HG03025 (cell line): ENCODE measurements at regions not wholly inside any gene's neighbourhood (a gene's known extent, or its start where the extent isn't known, plus 50 kb on each side); places are given as distances from the start of the nearest gene placed in this dataset.

Source experiments
- ATAC-seq: cut with Tn5 transposase; IDR thresholded peaks from one replicate; pipeline ENCODE4 v1.9.1; 2021; ENCODE audit warnings: mild to moderate bottlenecking, moderate library complexity; ENCODE audit not compliant: unreplicated experiment, low FRiP score

GRCh38 chr15:93608643-93609148 lies 519.7 kb upstream of the RGMA start:
- ATAC-seq = no peak

- no peak for ATAC-seq
Observed at GRCh38 chr15:93603550-93603949, 514.5 kb upstream of the RGMA start.

- ATAC-seq = no peak
Observed at GRCh38 chr15:93587059-93587521, 498.1 kb upstream of the RGMA start.

GRCh38 chr15:93585012-93585411 lies 496.0 kb upstream of the RGMA start:
- ATAC-seq = no peak

- no peak for ATAC-seq
Observed at GRCh38 chr15:93583968-93584367, 495.0 kb upstream of the RGMA start.

- no peak for ATAC-seq
Observed at GRCh38 chr15:93583552-93583951, 494.5 kb upstream of the RGMA start.

- no peak for ATAC-seq
Observed at GRCh38 chr15:93570527-93570926, 481.5 kb upstream of the RGMA start.

- no peak for ATAC-seq
Observed at GRCh38 chr15:93566762-93567161, 477.8 kb upstream of the RGMA start.

GRCh38 chr15:93565201-93565600 lies 476.2 kb upstream of the RGMA start:
- ATAC-seq = no peak

- ATAC-seq = no peak
Observed at GRCh38 chr15:93563218-93563617, 474.2 kb upstream of the RGMA start.

- no peak for ATAC-seq
Observed at GRCh38 chr15:93562395-93563123, 473.5 kb upstream of the RGMA start.

- no peak for ATAC-seq
Observed at GRCh38 chr15:93557696-93558095, 468.7 kb upstream of the RGMA start.

GRCh38 chr15:93553167-93553935 lies 464.3 kb upstream of the RGMA start:
- ATAC-seq = no peak

- ATAC-seq = no peak
Observed at GRCh38 chr15:93543093-93543492, 454.1 kb upstream of the RGMA start.

GRCh38 chr15:93527374-93528050 lies 438.5 kb upstream of the RGMA start:
- ATAC-seq = no peak

- ATAC-seq = no peak
Observed at GRCh38 chr15:93524432-93524831, 435.4 kb upstream of the RGMA start.

GRCh38 chr15:93523481-93523880 lies 434.5 kb upstream of the RGMA start:
- ATAC-seq = no peak

GRCh38 chr15:93520206-93520605 lies 431.2 kb upstream of the RGMA start:
- ATAC-seq = no peak

GRCh38 chr15:93519599-93519998 lies 430.6 kb upstream of the RGMA start:
- ATAC-seq = no peak

GRCh38 chr15:93517176-93517575 lies 428.2 kb upstream of the RGMA start:
- ATAC-seq = no peak
